Loucy (cell line): ENCODE measurements at regions not wholly inside any gene's neighbourhood (a gene's known extent, or its start where the extent isn't known, plus 50 kb on each side); places are given as distances from the start of the nearest gene placed in this dataset.

Experiments used
- CTCF ChIP-seq: fragments of 200-600 bp; sonication (generic); conservative IDR thresholded peaks from 2 replicates; pipeline ENCODE4 v1.5.1; 2014; ENCODE audit warnings: mild to moderate bottlenecking, antibody characterized with exemption, low read length
- EZH2phosphoT487 ChIP-seq: fragments of 200-600 bp; IDR thresholded peaks from 2 replicates; pipeline ENCODE4 v1.6.1; 2018; ENCODE audit warnings: antibody characterized with exemption, mild to moderate bottlenecking, moderate library complexity, borderline replicate concordance

GRCh38 chr2:226130192-226130591, 669.4 kb downstream of the IRS1 start:
- TF ChIP-seq CTCF = no peak
- TF ChIP-seq EZH2phosphoT487 = no peak
